IMR-90 (cell line): ENCODE measurements at regions not wholly inside any gene's neighbourhood (a gene's known extent, or its start where the extent isn't known, plus 50 kb on each side); places are given as distances from the start of the nearest gene placed in this dataset.

Source experiments
- ATAC-seq: fragments of 200-7000 bp; cut with Tn5 transposase; 2 replicates; pipeline ENCODE4 v1.9.1; 2020; ENCODE audit warnings: low read depth, mild to moderate bottlenecking, moderate library complexity
- BruUV-seq: library from RNA; stranded (reverse); fragments of 400-500 nt; replicated peaks from 2 replicates; lab custom pipeline; 2021; lab: Mats Ljungman, UMichigan
- CTCF ChIA-PET: fragments of 300-600 bp; formaldehyde crosslinking; extraction: SDS; loops from one replicate; lab custom pipeline; 2021; ENCODE audit warnings: antibody characterized with exemption; lab: Yijun Ruan, JAX
- POLR2A ChIA-PET: fragments of 300-600 bp; sonication (Branson Sonifier 250); formaldehyde crosslinking; loops from one replicate; lab custom pipeline; 2022; ENCODE audit warnings: antibody characterized with exemption; ENCODE audit not compliant: unreplicated experiment; lab: Charles Lee
- DNase-seq: peaks from one replicate; pipeline ENCODE4 v3.0.0; 2013
- H2AFZ ChIP-seq: replicated peaks from 2 replicates; pipeline ENCODE3; 2013; ENCODE audit warnings: low read length, mild to moderate bottlenecking; ENCODE audit not compliant: poor library complexity
- H2AK5ac ChIP-seq: 2 replicates; pipeline ENCODE4 v1.6.1; 2013; ENCODE audit warnings: low read depth, low read length, inconsistent platforms
- H2AK9ac ChIP-seq: replicated peaks from 2 replicates; pipeline ENCODE3; 2013; ENCODE audit warnings: mild to moderate bottlenecking, low read depth, low read length, moderate library complexity; ENCODE audit not compliant: poor library complexity
- H2BK120ac ChIP-seq: 2 replicates; pipeline ENCODE4 v1.6.1; 2013; ENCODE audit warnings: low read depth, low read length, inconsistent platforms
- H2BK15ac ChIP-seq: 3 replicates; pipeline ENCODE4 v1.6.1; 2013; ENCODE audit warnings: low read depth, low read length, inconsistent platforms
- H2BK20ac ChIP-seq: 2 replicates; pipeline ENCODE4 v1.6.1; 2013; ENCODE audit warnings: low read depth, mild to moderate bottlenecking, inconsistent platforms, low read length, moderate library complexity
- H2BK5ac ChIP-seq: 2 replicates; pipeline ENCODE4 v1.6.1; 2013; ENCODE audit warnings: mild to moderate bottlenecking, low read depth, low read length, inconsistent platforms; ENCODE audit not compliant: poor library complexity, severe bottlenecking
- H3K14ac ChIP-seq: replicated peaks from 2 replicates; pipeline ENCODE4 v1.6.1; 2013; ENCODE audit warnings: low read depth, low read length, inconsistent platforms
- H3K18ac ChIP-seq: 2 replicates; pipeline ENCODE4 v1.6.1; 2013; ENCODE audit warnings: low read depth, low read length, control low read depth
- H3K23ac ChIP-seq: 2 replicates; pipeline ENCODE4 v1.6.1; 2013; ENCODE audit warnings: low read depth, low read length, inconsistent platforms
- H3K27ac ChIP-seq: 2 replicates; pipeline ENCODE4 v1.5.1; 2013; ENCODE audit warnings: mild to moderate bottlenecking, control low read depth, low read length; ENCODE audit not compliant: insufficient read depth
- H3K27me3 ChIP-seq: 2 replicates; pipeline ENCODE4 v1.6.1; 2013; ENCODE audit warnings: low read length; ENCODE audit not compliant: control insufficient read depth, insufficient read depth
- H3K36me3 ChIP-seq: 2 replicates; pipeline ENCODE4 v1.6.1; 2013; ENCODE audit warnings: low read length, mixed read lengths; ENCODE audit not compliant: control insufficient read depth, insufficient read depth
- H3K4ac ChIP-seq: 2 replicates; pipeline ENCODE4 v1.6.1; 2013; ENCODE audit warnings: low read depth, low read length, inconsistent platforms
- H3K4me1 ChIP-seq: 2 replicates; pipeline ENCODE4 v1.6.1; 2013; ENCODE audit warnings: low read length, mixed read lengths; ENCODE audit not compliant: control insufficient read depth, insufficient read depth
- H3K4me2 ChIP-seq: 2 replicates; pipeline ENCODE4 v1.6.1; 2013; ENCODE audit warnings: low read depth, mild to moderate bottlenecking, control low read depth, low read length, moderate library complexity
- H3K4me3 ChIP-seq: 2 replicates; pipeline ENCODE4 v1.5.1; 2013; ENCODE audit warnings: low read depth, mild to moderate bottlenecking, control low read depth, low read length, moderate library complexity; ENCODE audit not compliant: insufficient read depth
- H3K56ac ChIP-seq: 2 replicates; pipeline ENCODE4 v1.6.1; 2013; ENCODE audit warnings: low read length, inconsistent platforms; ENCODE audit not compliant: insufficient read depth; ENCODE audit errors: extremely low read depth
- H3K79me1 ChIP-seq, 2 experiments: 2 replicates each; pipeline ENCODE4 v1.6.1; 2013; ENCODE audit warnings: low read length in 2 of 2, inconsistent platforms in 1 of 2, low read depth in 1 of 2
- H3K9ac ChIP-seq: 2 replicates; pipeline ENCODE4 v1.6.1; 2013; ENCODE audit warnings: low read depth, low read length, control low read depth
- H3K9me1 ChIP-seq: 2 replicates; pipeline ENCODE4 v1.6.1; 2013; ENCODE audit warnings: low read length, inconsistent platforms; ENCODE audit not compliant: insufficient read depth
- H3K9me3 ChIP-seq: 2 replicates; pipeline ENCODE4 v1.6.1; 2013; ENCODE audit warnings: low read length; ENCODE audit not compliant: control insufficient read depth, insufficient read depth
- H4K20me1 ChIP-seq: 2 replicates; pipeline ENCODE4 v1.6.1; 2013; ENCODE audit warnings: low read length, inconsistent platforms; ENCODE audit not compliant: insufficient read depth
- H4K5ac ChIP-seq: 2 replicates; pipeline ENCODE4 v1.6.1; 2013; ENCODE audit warnings: mild to moderate bottlenecking, low read depth, low read length, control low read depth
- H4K8ac ChIP-seq, 2 experiments: 2 replicates each; pipeline ENCODE4 v1.6.1; 2013; ENCODE audit warnings: low read depth in 2 of 2, low read length in 2 of 2, control low read depth in 1 of 2, inconsistent platforms in 1 of 2
- H4K91ac ChIP-seq: 2 replicates; pipeline ENCODE4 v1.6.1; 2013; ENCODE audit warnings: low read depth, low read length, inconsistent platforms; ENCODE audit not compliant: insufficient read depth
- BHLHE40 ChIP-seq: fragments of 150-350 bp; IDR thresholded peaks from 2 replicates; pipeline ENCODE4 v1.6.1; 2016; ENCODE audit warnings: mild to moderate bottlenecking, low read depth, low read length
- CEBPB ChIP-seq: IDR thresholded peaks from 2 replicates; pipeline ENCODE4 v1.6.1; 2012; ENCODE audit warnings: low read depth, low read length, improper control_type of control experiment
- FOS ChIP-seq: fragments of 150-350 bp; IDR thresholded peaks from 2 replicates; pipeline ENCODE4 v1.6.1; 2016; ENCODE audit warnings: low read depth, low read length
- MAFK ChIP-seq: IDR thresholded peaks from 2 replicates; pipeline ENCODE4 v1.6.1; 2012; ENCODE audit warnings: low read depth, low read length, improper control_type of control experiment
- MAZ ChIP-seq: IDR thresholded peaks from 2 replicates; pipeline ENCODE4 v1.6.1; 2012; ENCODE audit warnings: low read depth, mild to moderate bottlenecking, low read length, improper control_type of control experiment, moderate library complexity, borderline replicate concordance
- MXI1 ChIP-seq: IDR thresholded peaks from 2 replicates; pipeline ENCODE4 v1.6.1; 2012; ENCODE audit warnings: low read depth, mild to moderate bottlenecking, low read length, moderate library complexity, borderline replicate concordance
- RAD21 ChIP-seq: IDR thresholded peaks from 2 replicates; pipeline ENCODE4 v1.6.1; 2012; ENCODE audit warnings: low read length, improper control_type of control experiment
- RFX5 ChIP-seq: IDR thresholded peaks from 2 replicates; pipeline ENCODE4 v1.8.0; 2012; ENCODE audit warnings: low read depth, mild to moderate bottlenecking, low read length, moderate library complexity
- SMC3 ChIP-seq: fragments of 150-350 bp; IDR thresholded peaks from 2 replicates; pipeline ENCODE4 v1.6.1; 2016; ENCODE audit warnings: low read depth, mild to moderate bottlenecking, antibody characterized with exemption, low read length, moderate library complexity
- WGBS, 2 experiments: methylation state at CpG; one replicate each; pipeline versions ENCODE4 v1.1.5 to v1.1.7; 2013; ENCODE audit warnings: missing lambda C conversion rate in 2 of 2; ENCODE audit not compliant: insufficient read length in 1 of 2; ENCODE audit errors: extremely low coverage in 2 of 2; 5-methylcytosine and 5-hydroxymethylcytosine counted together
- dilution Hi-C: fragments of 300-500 bp; cut with HindIII; formaldehyde crosslinking; loops from one replicate; pipeline ENCODE4 v1.14.3; 2018; ENCODE audit warnings: low sequenced_read_pairs; ENCODE audit not compliant: unreplicated experiment
- in situ Hi-C: fragments of 300-500 bp; cut with MboI; formaldehyde crosslinking; loops from 3 replicates; pipeline ENCODE4 v1.14.3; 2019; ENCODE audit warnings: low sequenced_read_pairs, inconsistent platforms, mixed read lengths
- intact Hi-C: fragments of 100-400 bp; cut with micrococcal nuclease; formaldehyde crosslinking; loops from 2 replicates; pipeline ENCODE4 v1.10.0; 2022
- TF ChIP-seq, protein P1 (sequence below): fragments of 150-350 bp; IDR thresholded peaks from 2 replicates; pipeline ENCODE4 v1.6.1; 2016; ENCODE audit warnings: low read depth, mild to moderate bottlenecking, low read length, moderate library complexity, borderline replicate concordance

DNA sequence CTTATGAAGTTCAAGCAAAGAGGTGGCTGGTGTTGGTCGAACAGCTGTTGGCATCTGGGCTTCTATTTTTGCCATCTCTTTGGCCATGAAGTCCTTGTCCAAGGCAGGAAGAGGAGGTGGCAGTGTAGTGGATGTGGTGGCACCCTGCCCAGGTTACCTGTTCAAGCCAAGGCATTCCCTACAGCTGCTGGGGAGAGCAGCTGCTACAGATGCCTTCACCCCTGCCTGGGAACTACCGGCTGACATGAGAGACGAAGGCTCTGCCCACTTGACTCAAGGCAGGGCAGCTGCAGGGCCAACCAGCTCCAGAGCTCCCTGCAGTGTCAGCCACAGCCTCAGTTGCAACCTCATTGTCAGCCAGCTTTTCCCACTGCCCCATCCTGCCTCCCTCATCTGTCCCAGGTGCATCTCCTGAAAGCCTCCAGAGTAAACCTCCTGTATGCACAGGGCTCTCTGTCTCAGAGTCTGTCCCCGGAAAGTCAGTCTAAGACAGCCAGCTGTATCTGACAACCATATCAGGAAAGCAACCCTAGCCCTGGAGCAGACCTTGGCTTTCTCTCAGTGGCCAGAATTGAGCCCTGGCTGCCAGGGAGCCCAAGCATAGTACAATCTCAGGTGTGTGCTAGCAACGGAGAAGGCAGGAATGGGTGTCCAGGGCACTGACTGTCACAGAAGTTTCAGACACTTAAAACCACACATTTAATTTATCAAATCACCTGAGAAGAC lies 115.9 kb downstream of the RPIA start:
- no peak overlapping the region for H2BK15ac ChIP-seq
- BruUV-seq, result no TSS peak
- no peak overlapping the region for H3K56ac ChIP-seq
- H3K4me1 ChIP-seq, result no peaks in the 10 kb centered on the region
- DNase-seq (no peak), ATAC-seq (no peak)
- no peak overlapping the region for H4K8ac ChIP-seq
- no peak for TF ChIP-seq FOS
- TF ChIP-seq MXI1, result no peak
- TF ChIP-seq BHLHE40, result no peak
- TF ChIP-seq SMC3, result no peak
- TF ChIP-seq, protein P1, sequence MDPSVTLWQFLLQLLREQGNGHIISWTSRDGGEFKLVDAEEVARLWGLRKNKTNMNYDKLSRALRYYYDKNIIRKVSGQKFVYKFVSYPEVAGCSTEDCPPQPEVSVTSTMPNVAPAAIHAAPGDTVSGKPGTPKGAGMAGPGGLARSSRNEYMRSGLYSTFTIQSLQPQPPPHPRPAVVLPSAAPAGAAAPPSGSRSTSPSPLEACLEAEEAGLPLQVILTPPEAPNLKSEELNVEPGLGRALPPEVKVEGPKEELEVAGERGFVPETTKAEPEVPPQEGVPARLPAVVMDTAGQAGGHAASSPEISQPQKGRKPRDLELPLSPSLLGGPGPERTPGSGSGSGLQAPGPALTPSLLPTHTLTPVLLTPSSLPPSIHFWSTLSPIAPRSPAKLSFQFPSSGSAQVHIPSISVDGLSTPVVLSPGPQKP, result no peak
- no peak for TF ChIP-seq MAFK
- no peak for TF ChIP-seq RFX5
- TF ChIP-seq CEBPB, result no peak
- TF ChIP-seq MAZ, result no peak
- no peak for TF ChIP-seq RAD21
- no peaks in the 10 kb centered on the region for H3K79me1 ChIP-seq
- H3K9ac ChIP-seq, result no peak overlapping the region
- H2AK9ac ChIP-seq, result no peak overlapping the region
- no peak overlapping the region for H3K23ac ChIP-seq
- H4K91ac ChIP-seq, result no peak overlapping the region
- no peak overlapping the region for H3K18ac ChIP-seq
- H2AK5ac ChIP-seq, result no peak overlapping the region
- H2BK120ac ChIP-seq, result no peak overlapping the region
- dilution Hi-C loops (no loop called here), intact Hi-C loops (no loop called here), in situ Hi-C loops (no loop called here)
- no peak overlapping the region for H2AFZ ChIP-seq
- H3K4me2 ChIP-seq, result no peak overlapping the region
- no peak overlapping the region for H4K5ac ChIP-seq
- H2BK5ac ChIP-seq, result no peak overlapping the region
- H3K27me3 ChIP-seq, result no peaks in the 10 kb centered on the region
- no peak overlapping the region for H3K4ac ChIP-seq
- no peak overlapping the region for H3K27ac ChIP-seq
- no peaks in the 10 kb centered on the region for H4K20me1 ChIP-seq
- H3K4me3 ChIP-seq, result no peak overlapping the region
- H2BK20ac ChIP-seq, result no peak overlapping the region
- ChIA-PET CTCF (no interaction called here), POLR2A (no interaction called here)
- 52% methylated on average over 2 of the region's 5 CpGs; no CpG with 5 or more reads in 1 of the 2 experiments for WGBS, 2 experiments
- H3K9me1 ChIP-seq, result no peaks in the 10 kb centered on the region
- no peaks in the 10 kb centered on the region for H3K9me3 ChIP-seq
- no peaks in the 10 kb centered on the region for H3K36me3 ChIP-seq
- H3K14ac ChIP-seq, result no peak overlapping the region
